Tibial nerve (tissue), 4 donors: ENCODE measurements at regions not wholly inside any gene's neighbourhood (a gene's known extent, or its start where the extent isn't known, plus 50 kb on each side); places are given as distances from the start of the nearest gene placed in this dataset.

ENCODE experiments used
- DNase-seq, 2 donors: peaks; one replicate each; pipeline ENCODE4 v3.0.0-alpha.2; 2019; ENCODE audit warnings: low spot score in 2 of 2
- H3K27ac ChIP-seq, 4 donors: fragments of 200-600 bp; sonication (generic) in 3 of 4; one replicate each; pipeline ENCODE4 v1.5.1; 2017 to 2019; ENCODE audit warnings: mild to moderate bottlenecking in 1 of 4
- H3K27me3 ChIP-seq, 2 donors: fragments of 200-600 bp; sonication (generic) in 1 of 2; one replicate each; pipeline versions ENCODE4 v1.5.1 to v1.6.0; 2017 to 2019
- H3K36me3 ChIP-seq, 3 donors: fragments of 200-600 bp; sonication (generic); one replicate each; pipeline ENCODE4 v1.5.1; 2018 to 2019
- H3K4me1 ChIP-seq, 4 donors: fragments of 200-600 bp; sonication (generic) in 3 of 4; one replicate each; pipeline ENCODE4 v1.5.1; 2017 to 2019
- H3K4me3 ChIP-seq, 4 donors: fragments of 200-600 bp; sonication (generic) in 3 of 4; one replicate each; pipeline ENCODE4 v1.5.1; 2017 to 2019; ENCODE audit warnings: mild to moderate bottlenecking in 1 of 4, moderate library complexity in 1 of 4
- H3K9me3 ChIP-seq, 4 donors: fragments of 200-600 bp; sonication (generic) in 3 of 4; one replicate each; pipeline ENCODE4 v1.5.1; 2017 to 2019
- CTCF ChIP-seq, 5 experiments: fragments of 200-600 bp in 3 of 5; fragments of 450-650 bp in 2 of 5; sonication (generic) in 3 of 5; IDR thresholded peaks; one replicate each; pipeline ENCODE4 v1.5.1; 2016 to 2019; ENCODE audit warnings: antibody characterized with exemption in 5 of 5, mild to moderate bottlenecking in 3 of 5, moderate library complexity in 2 of 5
- EP300 ChIP-seq, 2 donors: sonication (generic); formaldehyde crosslinking; IDR thresholded peaks; one replicate each; pipeline ENCODE4 v1.6.1; 2017; ENCODE audit warnings: antibody characterized with exemption in 2 of 2, mild to moderate bottlenecking in 1 of 2
- POLR2A ChIP-seq, 2 donors: fragments of 450-650 bp; IDR thresholded peaks; one replicate each; pipeline ENCODE4 v1.6.1; 2017; ENCODE audit warnings: antibody characterized with exemption in 2 of 2, mild to moderate bottlenecking in 2 of 2, moderate library complexity in 2 of 2
- whole genome bisulfite sequencing, 2 donors: methylation state at CpG; one replicate each; pipeline ENCODE4 v1.1.5; 2018; 5-methylcytosine and 5-hydroxymethylcytosine counted together

- no peak overlapping the region for H3K27ac ChIP-seq
- whole genome bisulfite sequencing, 2 donors = 74 to 79% methylated on average over 2 of the region's 2 CpGs
- TF ChIP-seq CTCF (IDR thresholded peaks at IDR 0.05) = no peak
- TF ChIP-seq POLR2A (IDR thresholded peaks at IDR 0.05) = no peak
- TF ChIP-seq EP300 (IDR thresholded peaks at IDR 0.05) = no peak
- peaks cover 0 to 4% (median 0%) of the 10 kb centered on the region in 4 donors for H3K4me1 ChIP-seq
- H3K4me3 ChIP-seq = no peak overlapping the region
- no peaks in the 10 kb centered on the region for H3K9me3 ChIP-seq
- no peaks in the 10 kb centered on the region for H3K36me3 ChIP-seq
- DNase-seq = no peak
- H3K27me3 ChIP-seq = no peaks in the 10 kb centered on the region
These were observed 154.7 kb downstream of the SLC38A4 start for GRCh38 chr12:46671102-46671501.

GRCh38 chr12:46670636-46671035 is 155.2 kb downstream of the SLC38A4 start:
- Histone ChIP-seq H3K4me3 (no peak overlapping the region), H3K36me3 (no peaks in the 10 kb centered on the region), H3K9me3 (no peaks in the 10 kb centered on the region), H3K4me1 (no peaks in the 10 kb centered on the region), H3K27ac (no peak overlapping the region), H3K27me3 (no peaks in the 10 kb centered on the region)
- TF ChIP-seq EP300 (IDR thresholded peaks at IDR 0.05) (no peak), CTCF (IDR thresholded peaks at IDR 0.05) (no peak), POLR2A (IDR thresholded peaks at IDR 0.05) (no peak)
- WGBS, 2 donors = 65 to 100% methylated on average over 1 of the region's 1 CpG
- no peak for DNase-seq

- Histone ChIP-seq H3K4me3 (no peak overlapping the region), H3K9me3 (no peaks in the 10 kb centered on the region), H3K27ac (no peak overlapping the region), H3K36me3 (no peaks in the 10 kb centered on the region), H3K27me3 (no peaks in the 10 kb centered on the region), H3K4me1 (no peaks in the 10 kb centered on the region)
- DNase-seq = no peak
- no peak for TF ChIP-seq EP300 (IDR thresholded peaks at IDR 0.05)
- no peak for TF ChIP-seq CTCF (IDR thresholded peaks at IDR 0.05)
- TF ChIP-seq POLR2A (IDR thresholded peaks at IDR 0.05) = no peak
- WGBS, 2 donors = 38 to 40% methylated on average over 2 of the region's 2 CpGs
These were observed 156.1 kb downstream of the SLC38A4 start for GRCh38 chr12:46669720-46670119.

GRCh38 chr12:46667551-46667950 is 158.2 kb downstream of the SLC38A4 start:
- TF ChIP-seq CTCF (IDR thresholded peaks at IDR 0.05) = no peak
- no peak for TF ChIP-seq EP300 (IDR thresholded peaks at IDR 0.05)
- no peak for TF ChIP-seq POLR2A (IDR thresholded peaks at IDR 0.05)

GRCh38 chr12:46664761-46665287 is 161.0 kb downstream of the SLC38A4 start:
- no peak for TF ChIP-seq CTCF (IDR thresholded peaks at IDR 0.05)
- TF ChIP-seq EP300 (IDR thresholded peaks at IDR 0.05) = no peak
- TF ChIP-seq POLR2A (IDR thresholded peaks at IDR 0.05) = no peak
- H3K4me3 ChIP-seq = no peak overlapping the region
- H3K27ac ChIP-seq = no peak overlapping the region
- 21 to 29% methylated on average over 3 of the region's 3 CpGs for whole genome bisulfite sequencing, 2 donors
- H3K4me1 ChIP-seq = peaks cover 0 to 20% (median 7%) of the 10 kb centered on the region in 4 donors
- DNase-seq = no peak
- no peaks in the 10 kb centered on the region for H3K9me3 ChIP-seq
- H3K36me3 ChIP-seq = no peaks in the 10 kb centered on the region
- no peaks in the 10 kb centered on the region for H3K27me3 ChIP-seq

More at GRCh38 chr12:46667551-46667950, 158.2 kb downstream of the SLC38A4 start:
- H3K27ac ChIP-seq = no peak overlapping the region
- H3K4me3 ChIP-seq = no peak overlapping the region
- no peaks in the 10 kb centered on the region for H3K27me3 ChIP-seq
- no peaks in the 10 kb centered on the region for H3K36me3 ChIP-seq
- H3K4me1 ChIP-seq = no peaks in the 10 kb centered on the region
- no peak for DNase-seq
- H3K9me3 ChIP-seq = no peaks in the 10 kb centered on the region
